ENCODE measurements at regions not wholly inside any gene's neighbourhood (a gene's known extent, or its start where the extent isn't known, plus 50 kb on each side); places are given as distances from the start of the nearest gene placed in this dataset.
A peak's percentile ranks its signal among the peaks of the same experiment; 100 is the strongest.

- intact Hi-C loops (cut with micrococcal nuclease): loop anchor here (1.0 to 5.0 kb wide), 3 partner anchors 43 to 239 kb away; no protein-coding TSS in a partner anchor
- H3K9ac ChIP-seq (ENCODE audit: low read length): no peak overlapping the region
- no peak overlapping the region for H3K4me2 ChIP-seq (ENCODE audit: low read length)
- H3K79me2 ChIP-seq (ENCODE audit: insufficient read depth, low read length): no peaks in the 10 kb centered on the region
- ATAC-seq (peak; percentile 54; the same call in 1 of the 2 replicates), DNase-seq (ENCODE audit: low read depth, low spot score) (no peak)
- no peaks in the 10 kb centered on the region for H3K36me3 ChIP-seq (ENCODE audit: control insufficient read depth in 1 of 2, insufficient read depth in 2 of 2, low read length in 2 of 2)
- no peak overlapping the region for H3K4me3 ChIP-seq (replicated peaks in 1 of 2; ENCODE audit: low read depth in 1 of 2, low read length in 2 of 2)
- H3K9me3 ChIP-seq (ENCODE audit: control insufficient read depth in 1 of 2, insufficient read depth in 1 of 2, low read depth in 1 of 2, low read length in 2 of 2): no peaks in the 10 kb centered on the region
- CTCF ChIA-PET: interaction anchor here (0.7 to 2.9 kb wide), 9 partner anchors 40 to 239 kb away, joined by 3 to 36 read pairs (median 6); no protein-coding TSS in a partner anchor
- no peak overlapping the region for H3K27ac ChIP-seq (ENCODE audit: low read depth, low read length)
- no peaks in the 10 kb centered on the region for H3K4me1 ChIP-seq (ENCODE audit: control insufficient read depth in 1 of 2, insufficient read depth in 2 of 2, low read length in 2 of 2)
- no peak overlapping the region for H2AFZ ChIP-seq (ENCODE audit: low read depth, low read length, poor library complexity, severe bottlenecking)
- H3K9me2 ChIP-seq (ENCODE audit: insufficient read depth): no peaks in the 10 kb centered on the region
- RAD21 ChIA-PET (ENCODE audit: low non-redundant PET in 1 of 2, low total read pairs in 2 of 2, uncharacterized antibody in 2 of 2, unreplicated experiment in 2 of 2): interaction anchor here in 1 of 2 experiments (1.5 kb wide), 2 partner anchors 152 to 239 kb away, joined by 5 read pairs; no protein-coding TSS in a partner anchor
- no peaks in the 10 kb centered on the region for H4K20me1 ChIP-seq (ENCODE audit: insufficient read depth)
- POLR2A ChIA-PET: no interaction called here
- peaks cover 60% of the 10 kb centered on the region for H3K27me3 ChIP-seq (ENCODE audit: insufficient read depth, low read length)
- TF ChIP-seq CTCF (IDR thresholded peaks at IDR 0.05 in 2 of 3, conservative IDR thresholded peaks at IDR 0.05 in 1 of 3; ENCODE audit: borderline replicate concordance in 1 of 3, insufficient read depth in 1 of 3, low read depth in 2 of 3, low read length in 2 of 3) (peak; percentile 67 to 76 (median 73)), TCF7L2 (IDR thresholded peaks at IDR 0.05; ENCODE audit: borderline replicate concordance, extremely low read depth, insufficient read depth, insufficient read length) (no peak), RAD21 (IDR thresholded peaks at IDR 0.05; ENCODE audit: low read depth) (peak; percentile 71)
- BruUV-seq (replicated peaks): no TSS peak
Observed at GRCh38 chr12:4037747-4038312, 164.6 kb upstream of the PARP11 start.

- no peaks in the 10 kb centered on the region for H3K9me2 ChIP-seq (ENCODE audit: insufficient read depth)
- H3K4me3 ChIP-seq (replicated peaks in 1 of 2; ENCODE audit: low read depth in 1 of 2, low read length in 2 of 2): no peak overlapping the region
- no peak for ATAC-seq
- BruUV-seq (replicated peaks): no TSS peak
- intact Hi-C loops (cut with micrococcal nuclease): loop anchor here (1.0 to 5.0 kb wide), 3 partner anchors 41 to 241 kb away; no protein-coding TSS in a partner anchor
- TF ChIP-seq CTCF (IDR thresholded peaks at IDR 0.05 in 2 of 3, conservative IDR thresholded peaks at IDR 0.05 in 1 of 3; ENCODE audit: borderline replicate concordance in 1 of 3, insufficient read depth in 1 of 3, low read depth in 2 of 3, low read length in 2 of 3) (no peak), FOSL1 (IDR thresholded peaks at IDR 0.05; ENCODE audit: low read depth) (no peak), EZH2 (IDR thresholded peaks at IDR 0.05) (no peak), ZFX (IDR thresholded peaks at IDR 0.05) (no peak), RAD21 (IDR thresholded peaks at IDR 0.05; ENCODE audit: low read depth) (no peak), SRF (IDR thresholded peaks at IDR 0.05; ENCODE audit: low read depth) (no peak), POLR2A (IDR thresholded peaks at IDR 0.05; ENCODE audit: borderline replicate concordance, extremely low read depth, insufficient read depth, insufficient read length) (no peak), ATF3 (IDR thresholded peaks at IDR 0.05) (no peak), YY1 (IDR thresholded peaks at IDR 0.05; ENCODE audit: extremely low read depth, insufficient replicate concordance, low read depth, low read length) (no peak), SIN3A (IDR thresholded peaks at IDR 0.05; ENCODE audit: low read depth) (no peak), CBX3 (IDR thresholded peaks at IDR 0.05; ENCODE audit: low read depth) (no peak)
- no peak overlapping the region for H3K9ac ChIP-seq (ENCODE audit: low read length)
- POLR2A ChIA-PET: no interaction called here
- H3K27me3 ChIP-seq (ENCODE audit: insufficient read depth, low read length): peaks cover 67% of the 10 kb centered on the region
- RAD21 ChIA-PET (ENCODE audit: low non-redundant PET in 1 of 2, low total read pairs in 2 of 2, uncharacterized antibody in 2 of 2, unreplicated experiment in 2 of 2): no interaction called here
- CTCF ChIA-PET: interaction anchor here (1.0 to 2.9 kb wide), 6 partner anchors 43 to 240 kb away, joined by 3 to 25 read pairs (median 4); no protein-coding TSS in a partner anchor
- peaks cover 2 to 6% of the 10 kb centered on the region in 2 experiments for H3K4me1 ChIP-seq (ENCODE audit: control insufficient read depth in 1 of 2, insufficient read depth in 2 of 2, low read length in 2 of 2)
- no peak overlapping the region for H3K27ac ChIP-seq (ENCODE audit: low read depth, low read length)
- H3K79me2 ChIP-seq (ENCODE audit: insufficient read depth, low read length): no peaks in the 10 kb centered on the region
- H2AFZ ChIP-seq (ENCODE audit: low read depth, low read length, poor library complexity, severe bottlenecking): no peak overlapping the region
- H3K36me3 ChIP-seq (ENCODE audit: control insufficient read depth in 1 of 2, insufficient read depth in 2 of 2, low read length in 2 of 2): no peaks in the 10 kb centered on the region
- H3K4me2 ChIP-seq (ENCODE audit: low read length): no peak overlapping the region
- DNase-seq (ENCODE audit: low read depth, low spot score): no peak
- no peaks in the 10 kb centered on the region for H3K9me3 ChIP-seq (ENCODE audit: control insufficient read depth in 1 of 2, insufficient read depth in 1 of 2, low read depth in 1 of 2, low read length in 2 of 2)
- no peaks in the 10 kb centered on the region for H4K20me1 ChIP-seq (ENCODE audit: insufficient read depth)
Observed at GRCh38 chr12:4036671-4037271, 163.6 kb upstream of the PARP11 start.

Data from HCT116 (cell line).